ENCODE measurements at regions not wholly inside any gene's neighbourhood (a gene's known extent, or its start where the extent isn't known, plus 50 kb on each side); places are given as distances from the start of the nearest gene placed in this dataset.
"Not testable (repeated sequence)": the region's sequence is repeated elsewhere in the genome, so short reads cannot be mapped to it uniquely, and the experiment has no call there.

- no peak for DNase-seq
Measured at GRCh38 chr1:189904509-189904908, 573.2 kb downstream of the BRINP3 start.

GRCh38 chr1:189908113-189908512, 569.6 kb downstream of the BRINP3 start:
- no peak for DNase-seq

DNA sequence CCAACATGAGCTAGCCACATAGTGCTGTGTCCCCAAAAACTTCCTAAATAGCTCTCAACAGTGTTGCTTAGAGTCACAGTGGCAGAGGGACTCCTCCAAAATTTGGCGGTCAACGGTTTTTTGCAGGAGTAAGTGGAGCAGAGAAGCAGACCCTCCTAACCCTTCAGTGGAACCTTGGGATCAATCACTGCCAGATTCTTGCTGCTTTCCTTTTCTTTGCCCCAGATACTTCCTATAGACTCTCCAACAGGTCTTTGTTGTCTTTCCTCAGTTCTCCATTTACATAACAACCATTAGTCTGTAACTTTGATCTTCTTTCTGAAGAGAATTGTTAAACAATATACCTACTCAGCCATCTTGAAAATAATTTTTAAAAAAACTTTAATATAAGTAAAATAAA, 556.1 kb downstream of the BRINP3 start:
- DNase-seq = no peak

DNA sequence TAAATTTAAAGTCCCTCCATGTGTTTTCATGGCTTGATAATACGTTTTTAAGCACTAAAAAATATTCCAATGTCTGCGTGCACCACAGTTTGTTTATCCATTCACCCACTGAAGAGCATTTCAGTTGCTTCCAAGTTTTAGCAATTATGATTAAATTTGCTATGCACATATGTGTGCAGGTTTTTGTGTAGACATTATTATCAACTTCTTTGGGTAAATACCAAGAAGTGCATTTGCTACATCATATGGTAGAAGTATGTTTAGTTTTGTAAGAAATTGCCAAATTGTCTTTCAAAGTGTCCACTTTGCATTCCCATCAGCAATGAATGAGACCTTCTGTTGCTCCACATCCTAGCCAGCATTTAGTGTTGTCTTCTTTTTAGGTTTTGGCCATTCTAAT, 550.0 kb downstream of the BRINP3 start:
- DNase-seq = no peak

GRCh38 chr1:189929501-189930099, 548.1 kb downstream of the BRINP3 start:
- DNase-seq = no peak

DNA sequence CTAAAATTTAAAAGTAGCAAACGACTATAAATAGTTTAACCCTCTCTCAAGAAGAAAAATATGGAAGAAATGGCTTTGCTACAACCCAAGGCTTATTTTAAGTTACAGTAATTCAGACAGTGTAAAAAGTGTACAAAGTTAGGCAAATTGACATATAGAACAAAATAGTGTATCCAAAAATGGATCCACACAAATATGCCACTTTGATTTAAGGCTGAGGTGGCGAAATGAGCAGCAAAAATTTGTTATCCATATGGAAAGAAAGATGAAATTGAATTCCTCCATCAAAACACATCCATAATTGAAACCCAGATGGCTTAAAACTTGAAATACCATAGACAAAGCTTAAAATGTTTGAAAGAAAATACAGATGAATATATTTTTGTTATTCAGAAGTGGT, 540.8 kb downstream of the BRINP3 start:
- no peak for DNase-seq

DNA sequence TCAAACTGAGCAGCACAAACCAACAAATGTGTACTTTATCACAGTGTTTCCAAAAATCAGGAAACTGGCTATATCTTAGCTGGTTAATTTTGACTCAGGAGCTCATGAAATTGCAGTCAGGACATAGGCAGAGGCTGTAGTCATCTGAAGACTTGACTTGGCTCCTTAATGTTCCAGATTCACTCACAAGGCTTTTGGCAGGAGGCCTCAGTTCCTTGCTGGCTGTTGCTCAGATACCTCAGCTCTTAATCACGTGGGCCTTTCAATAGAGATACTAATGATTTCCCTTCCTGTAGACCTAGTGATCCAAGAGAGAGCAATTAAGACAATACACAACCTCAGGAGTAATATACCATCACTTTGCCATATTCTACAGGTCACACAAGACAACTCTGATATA, 537.7 kb downstream of the BRINP3 start:
- no peak for DNase-seq

DNA sequence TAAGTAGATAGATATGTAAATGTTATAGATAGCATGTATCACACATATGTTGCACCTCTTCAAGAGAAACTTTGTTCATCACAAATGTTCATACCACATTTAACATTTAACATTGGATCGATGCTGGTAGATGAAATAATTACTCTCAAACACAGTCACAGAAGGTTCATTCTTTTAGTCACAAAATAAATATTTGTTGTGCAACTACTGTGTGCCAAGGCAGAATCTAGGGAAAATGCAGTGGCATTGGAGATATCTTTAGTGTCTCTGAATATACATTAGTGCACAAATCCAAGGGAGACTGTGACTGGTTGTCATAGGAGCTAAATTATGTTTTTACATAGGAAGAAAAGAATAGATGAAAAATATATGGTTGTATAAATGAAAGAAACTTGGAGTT, 535.7 kb downstream of the BRINP3 start:
- no peak for DNase-seq

GRCh38 chr1:189958756-189959155, 518.9 kb downstream of the BRINP3 start:
- DNase-seq = no peak

DNA sequence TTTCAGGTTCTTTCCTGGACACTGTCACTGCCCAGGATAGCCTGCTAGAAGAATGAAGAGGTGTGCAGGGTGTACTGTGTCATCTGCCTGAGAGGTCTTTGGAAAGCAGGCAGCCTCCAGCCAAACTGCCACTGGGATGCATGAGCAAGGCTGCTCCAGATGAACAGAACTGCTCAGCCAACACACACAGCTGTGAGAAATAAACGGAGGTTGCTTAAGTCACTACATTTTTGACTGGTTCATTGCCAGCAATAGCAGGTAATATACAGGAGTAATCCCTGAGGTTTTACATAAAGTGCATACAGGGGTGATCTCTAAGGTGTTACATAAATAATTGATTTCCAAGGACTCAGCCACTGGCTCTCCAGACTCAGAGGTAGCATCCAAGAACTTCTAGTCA, 516.9 kb downstream of the BRINP3 start:
- no peak for DNase-seq

DNA sequence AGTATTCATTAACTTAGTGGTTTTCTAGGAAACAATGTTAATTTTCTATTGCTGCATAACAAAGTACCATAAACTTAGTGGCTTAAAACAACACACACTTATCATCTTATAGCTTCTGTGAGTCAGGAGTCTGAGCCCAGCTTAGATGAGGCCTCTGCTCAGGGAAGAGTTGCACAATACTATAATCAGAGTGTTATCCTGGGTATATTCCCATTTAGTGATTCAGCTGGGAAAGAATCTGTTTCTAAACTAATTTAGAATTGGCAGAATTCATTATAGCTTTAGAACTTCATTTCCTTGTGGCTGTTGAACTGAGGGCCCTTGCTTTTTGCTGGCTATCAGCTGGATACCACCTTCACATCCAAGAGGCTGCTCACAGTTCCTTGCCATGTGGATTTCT, 515.5 kb downstream of the BRINP3 start:
- DNase-seq = no peak

DNA sequence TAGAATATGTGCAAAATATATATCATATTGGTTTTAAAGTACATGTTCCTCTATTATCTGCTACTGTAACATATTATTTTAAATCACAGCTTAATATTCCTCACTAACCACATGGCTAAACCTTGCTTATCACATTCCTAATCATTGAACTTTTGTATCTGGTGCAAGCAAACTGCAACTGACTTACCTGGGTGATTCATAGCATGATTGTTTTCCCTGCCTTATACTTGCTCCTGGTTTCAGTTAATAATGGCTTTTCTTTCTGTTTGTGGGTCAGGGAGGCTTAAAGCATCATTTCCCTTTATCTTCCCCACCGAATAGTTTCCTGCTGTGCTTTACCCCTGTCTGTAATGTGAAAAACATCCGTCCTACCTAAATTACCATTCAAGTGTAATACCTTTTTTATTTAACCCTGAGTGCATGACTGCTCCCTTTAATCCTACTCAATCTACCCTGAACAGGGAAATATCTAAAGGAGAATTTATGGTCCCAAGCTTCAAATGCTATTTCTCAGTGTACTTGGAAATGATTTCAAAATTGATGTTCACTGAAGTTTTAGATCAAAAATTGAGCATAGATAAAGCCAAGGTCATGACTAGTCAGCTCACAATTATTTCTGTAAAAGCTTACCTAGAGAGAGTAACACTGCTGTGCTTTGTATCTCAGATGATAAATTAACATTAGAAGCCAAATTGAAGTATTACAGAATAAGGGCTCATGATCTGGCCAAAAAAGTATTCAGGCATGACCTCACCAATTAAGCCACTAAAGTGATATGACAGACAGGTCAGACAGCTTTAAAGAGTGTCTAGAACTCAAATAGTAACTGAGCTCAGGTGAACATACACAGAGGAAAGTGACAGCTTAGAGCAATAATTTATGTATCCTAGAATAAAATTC, 507.1 kb downstream of the BRINP3 start:
- DNase-seq = no peak

- no peak for DNase-seq
Measured at GRCh38 chr1:189971656-189972055, 506.0 kb downstream of the BRINP3 start.

GRCh38 chr1:189977184-189977583, 500.5 kb downstream of the BRINP3 start:
- no peak for DNase-seq

GRCh38 chr1:189983166-189983890, 494.3 kb downstream of the BRINP3 start:
- DNase-seq = no peak

DNA sequence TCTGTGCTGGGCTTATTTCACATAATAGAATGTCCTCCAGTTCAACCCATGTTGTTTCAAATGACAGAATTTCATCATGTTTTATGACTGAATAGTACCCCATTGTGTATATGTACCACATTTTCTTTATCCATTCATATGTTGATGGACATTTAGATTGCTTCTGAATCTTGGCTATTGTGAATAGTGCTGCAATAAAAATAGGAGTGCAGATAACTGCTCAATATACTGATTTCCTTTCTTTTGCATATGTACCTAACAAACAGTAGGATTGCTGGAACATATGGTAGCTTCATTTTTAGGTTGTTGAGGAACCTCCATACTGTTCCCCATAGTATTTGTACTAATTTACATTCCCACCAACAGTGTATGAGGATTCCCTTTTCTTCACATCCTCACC, 491.1 kb downstream of the BRINP3 start:
- DNase-seq = no peak

- no peak for DNase-seq
Measured at GRCh38 chr1:189987509-189987908, 490.2 kb downstream of the BRINP3 start.

DNA sequence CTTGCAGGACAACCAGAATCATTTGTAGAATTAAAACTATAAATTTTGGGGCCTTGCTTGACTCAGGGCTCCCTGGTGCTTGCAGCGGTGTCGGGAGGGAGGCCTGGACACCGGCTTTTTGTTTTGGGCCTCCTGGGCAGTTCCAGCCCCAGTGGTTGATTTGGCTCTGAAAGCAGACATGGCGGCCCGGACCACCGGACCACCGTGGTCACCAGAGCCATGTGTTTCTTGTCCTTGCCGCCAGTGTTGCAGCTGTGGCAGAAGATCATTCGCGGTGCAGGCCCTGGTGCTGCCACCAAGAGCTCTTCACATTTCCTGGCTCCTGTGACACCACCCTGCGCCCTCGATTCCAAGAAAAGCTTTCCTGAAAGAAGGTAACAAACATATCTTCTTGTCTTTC, 484.8 kb downstream of the BRINP3 start:
- DNase-seq = no peak

DNA sequence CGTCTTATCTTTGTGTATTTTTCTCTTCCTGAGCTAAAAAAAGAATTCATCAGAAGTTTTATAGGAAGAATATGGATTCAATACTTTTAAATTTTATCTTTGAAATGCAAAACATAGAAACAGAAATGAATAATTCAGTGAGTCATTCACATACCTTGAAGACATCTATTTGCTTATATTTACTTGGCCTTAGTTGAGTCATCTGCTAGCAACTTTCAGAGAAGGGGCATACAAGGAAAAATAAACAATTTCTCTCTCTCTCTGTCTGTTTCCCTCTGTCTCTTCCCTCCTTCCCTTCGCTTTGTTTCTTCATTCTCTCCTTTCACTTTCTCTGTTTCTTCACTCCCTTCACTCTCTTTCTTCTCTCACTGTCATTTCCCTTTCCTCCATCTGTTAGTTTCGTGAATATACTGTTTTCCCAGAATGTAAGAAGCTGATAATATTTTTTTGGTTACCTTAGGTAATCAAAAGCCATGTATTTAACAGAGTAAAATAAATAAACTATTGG, 477.2 kb downstream of the BRINP3 start:
- DNase-seq = no peak

DNA sequence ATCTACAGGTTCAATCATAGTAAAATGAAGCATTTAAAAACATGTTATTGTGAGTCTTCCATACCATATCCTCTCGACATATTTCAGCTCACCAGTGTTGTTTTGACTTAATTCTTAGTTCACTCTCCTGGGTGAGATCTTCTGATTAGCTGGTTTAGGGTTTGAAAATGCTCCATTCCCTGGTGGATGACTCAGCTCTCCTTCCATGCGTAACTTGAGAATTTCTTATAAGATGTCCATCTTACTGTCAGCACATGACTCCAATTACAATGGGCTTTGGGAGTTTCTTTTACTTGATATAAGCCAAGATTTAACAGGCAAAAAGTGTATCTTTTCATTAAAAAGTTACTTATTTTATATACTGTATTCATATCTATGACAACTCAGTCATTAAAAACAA, 476.5 kb downstream of the BRINP3 start:
- DNase-seq = no peak

DNA sequence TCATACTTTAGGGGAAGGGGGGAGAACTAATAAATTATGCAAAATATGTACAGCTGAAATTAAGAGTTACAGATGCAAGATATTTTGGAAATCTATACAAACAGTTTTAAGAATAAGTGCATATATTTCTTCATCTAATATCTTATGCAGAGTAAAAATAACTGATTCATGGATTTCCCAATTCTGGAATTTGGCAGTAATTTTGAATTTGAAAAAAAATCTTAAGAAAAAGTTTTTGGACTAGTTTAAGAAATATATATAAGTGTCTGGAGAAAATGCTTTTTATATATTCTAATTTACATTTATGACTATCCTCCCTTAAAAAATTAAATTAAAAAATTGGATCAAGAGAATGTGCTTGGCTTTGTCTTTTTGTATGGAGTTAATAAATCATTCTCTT, 474.3 kb downstream of the BRINP3 start:
- DNase-seq = no peak

- DNase-seq = no peak
Measured at GRCh38 chr1:190011585-190011984, 466.1 kb downstream of the BRINP3 start.

- DNase-seq = not testable (repeated sequence)
Measured at GRCh38 chr1:190019151-190019550, 458.5 kb downstream of the BRINP3 start.

Measured in left kidney (tissue), 1 donor.